Smooth muscle cell (in vitro differentiated cells): ENCODE measurements at regions not wholly inside any gene's neighbourhood (a gene's known extent, or its start where the extent isn't known, plus 50 kb on each side); places are given as distances from the start of the nearest gene placed in this dataset.

Source experiments
- DNase-seq: peaks from one replicate; lab custom pipeline; 2025; ENCODE audit not compliant: unreplicated experiment; lab: John Stamatoyannopoulos, UW
- H2AFZ ChIP-seq: fragments of 200-600 bp; sonication (generic); 2 replicates; pipeline ENCODE4 v1.6.0; 2016; ENCODE audit warnings: antibody characterized with exemption, low read depth, mild to moderate bottlenecking
- H3F3A ChIP-seq: fragments of 200-600 bp; sonication (generic); 2 replicates; pipeline ENCODE4 v1.6.0; 2017; ENCODE audit warnings: antibody characterized with exemption, low read depth
- H3K27ac ChIP-seq: fragments of 200-600 bp; sonication (generic); 2 replicates; pipeline ENCODE4 v1.5.1; 2016; ENCODE audit warnings: low read depth, mild to moderate bottlenecking
- H3K27me3 ChIP-seq: fragments of 200-600 bp; sonication (generic); 2 replicates; pipeline ENCODE4 v1.6.1; 2016; ENCODE audit warnings: low read depth, mild to moderate bottlenecking
- H3K36me3 ChIP-seq: fragments of 200-600 bp; sonication (generic); 2 replicates; pipeline ENCODE4 v1.5.1; 2016; ENCODE audit warnings: low read depth
- H3K4me1 ChIP-seq: fragments of 200-600 bp; sonication (generic); 2 replicates; pipeline ENCODE4 v1.5.1; 2016; ENCODE audit warnings: low read depth
- H3K4me2 ChIP-seq: fragments of 200-600 bp; sonication (generic); 2 replicates; pipeline ENCODE4 v1.6.0; 2016; ENCODE audit warnings: mild to moderate bottlenecking
- H3K4me3 ChIP-seq: fragments of 200-600 bp; sonication (generic); 2 replicates; pipeline ENCODE4 v1.5.1; 2016; ENCODE audit warnings: mild to moderate bottlenecking
- H3K79me2 ChIP-seq: fragments of 200-600 bp; sonication (generic); 2 replicates; pipeline ENCODE4 v1.6.0; 2016; ENCODE audit warnings: low read depth, mild to moderate bottlenecking
- H3K9ac ChIP-seq: fragments of 200-600 bp; sonication (generic); 2 replicates; pipeline ENCODE4 v1.6.0; 2016; ENCODE audit warnings: low read depth
- H3K9me3 ChIP-seq: fragments of 200-600 bp; sonication (generic); replicated peaks from 2 replicates; pipeline ENCODE4 v1.5.1; 2016; ENCODE audit warnings: low read depth
- H4K20me1 ChIP-seq: fragments of 200-600 bp; sonication (generic); 2 replicates; pipeline ENCODE4 v1.6.0; 2016; ENCODE audit warnings: low read depth
- CTCF ChIP-seq: fragments of 200-600 bp; sonication (generic); IDR thresholded peaks from 2 replicates; pipeline ENCODE4 v1.5.1; 2017; ENCODE audit warnings: borderline replicate concordance, mild to moderate bottlenecking, antibody characterized with exemption; ENCODE audit not compliant: insufficient read depth, poor library complexity, severe bottlenecking
- WGBS: methylation state at CpG from one replicate; pipeline ENCODE4 v1.1.7; 2016; ENCODE audit warnings: low lambda C conversion rate; 5-methylcytosine and 5-hydroxymethylcytosine counted together

- no peak overlapping the region for H2AFZ ChIP-seq
- no peak overlapping the region for H3K4me2 ChIP-seq
- no peaks in the 10 kb centered on the region for H3F3A ChIP-seq
- peaks cover 8% of the 10 kb centered on the region for H3K4me1 ChIP-seq
- 93% methylated on average over 3 of the region's 3 CpGs for WGBS
- no peak for DNase-seq
- H3K27me3 ChIP-seq = peaks cover 9% of the 10 kb centered on the region
- TF ChIP-seq CTCF = no peak
- no peaks in the 10 kb centered on the region for H3K36me3 ChIP-seq
- H4K20me1 ChIP-seq = no peaks in the 10 kb centered on the region
- H3K9me3 ChIP-seq = no peaks in the 10 kb centered on the region
- H3K27ac ChIP-seq = no peak overlapping the region
- no peak overlapping the region for H3K4me3 ChIP-seq
- H3K9ac ChIP-seq = no peak overlapping the region
- no peaks in the 10 kb centered on the region for H3K79me2 ChIP-seq
These were observed 75.2 kb upstream of the LRRN2 start for GRCh38 chr1:204760757-204761156.

- H3K27ac ChIP-seq = no peak overlapping the region
- 19% methylated on average over 18 of the region's 18 CpGs for WGBS
- H3F3A ChIP-seq = no peaks in the 10 kb centered on the region
- H3K9ac ChIP-seq = no peak overlapping the region
- peak; percentile 34 for DNase-seq
- peak overlapping the region; percentile 77 for H2AFZ ChIP-seq
- no peaks in the 10 kb centered on the region for H3K36me3 ChIP-seq
- no peaks in the 10 kb centered on the region for H3K79me2 ChIP-seq
- peaks cover 38% of the 10 kb centered on the region for H3K27me3 ChIP-seq
- peak overlapping the region; percentile 52 for H3K4me2 ChIP-seq
- TF ChIP-seq CTCF = peak; percentile 96
- no peaks in the 10 kb centered on the region for H4K20me1 ChIP-seq
- H3K4me3 ChIP-seq = no peak overlapping the region
- no peaks in the 10 kb centered on the region for H3K9me3 ChIP-seq
- peaks cover 8% of the 10 kb centered on the region for H3K4me1 ChIP-seq
These were observed 78.4 kb upstream of the LRRN2 start for GRCh38 chr1:204763773-204764427.

- H4K20me1 ChIP-seq = no peaks in the 10 kb centered on the region
- H2AFZ ChIP-seq = no peak overlapping the region
- peaks cover 83% of the 10 kb centered on the region for H3K27me3 ChIP-seq
- H3K79me2 ChIP-seq = no peaks in the 10 kb centered on the region
- H3K4me1 ChIP-seq = no peaks in the 10 kb centered on the region
- TF ChIP-seq CTCF = no peak
- no peak overlapping the region for H3K4me3 ChIP-seq
- DNase-seq = no peak
- H3K9ac ChIP-seq = no peak overlapping the region
- H3F3A ChIP-seq = no peaks in the 10 kb centered on the region
- H3K9me3 ChIP-seq = no peaks in the 10 kb centered on the region
- H3K36me3 ChIP-seq = no peaks in the 10 kb centered on the region
- 81% methylated on average over 2 of the region's 2 CpGs for WGBS
- no peak overlapping the region for H3K27ac ChIP-seq
- no peak overlapping the region for H3K4me2 ChIP-seq
These were observed 84.5 kb upstream of the LRRN2 start for GRCh38 chr1:204769997-204770396.

GRCh38 chr1:204771358-204771757, 85.8 kb upstream of the LRRN2 start:
- Histone ChIP-seq H3K9ac (no peak overlapping the region), H3F3A (no peaks in the 10 kb centered on the region), H2AFZ (no peak overlapping the region), H3K27ac (no peak overlapping the region), H3K27me3 (peaks cover 74% of the 10 kb centered on the region), H3K79me2 (no peaks in the 10 kb centered on the region), H4K20me1 (no peaks in the 10 kb centered on the region), H3K4me3 (no peak overlapping the region), H3K4me1 (no peaks in the 10 kb centered on the region), H3K4me2 (no peak overlapping the region), H3K36me3 (no peaks in the 10 kb centered on the region), H3K9me3 (no peaks in the 10 kb centered on the region)
- no peak for TF ChIP-seq CTCF
- 90% methylated on average over 7 of the region's 7 CpGs for WGBS
- DNase-seq = no peak
